ENCODE measurements at regions not wholly inside any gene's neighbourhood (a gene's known extent, or its start where the extent isn't known, plus 50 kb on each side); places are given as distances from the start of the nearest gene placed in this dataset.

GRCh38 chr1:70656361-70656760, 245.3 kb downstream of the CTH start:
- Histone ChIP-seq H3K27ac (no peak overlapping the region), H3K9me3 (no peaks in the 10 kb centered on the region), H3K4me1 (no peaks in the 10 kb centered on the region), H3K27me3 (no peaks in the 10 kb centered on the region), H3K4me3 (no peak overlapping the region), H3K36me3 (no peaks in the 10 kb centered on the region)
- intact Hi-C loops (cut with DNase I; ENCODE audit: low total_unique reads) (loop anchor here (10.0 kb wide), 1 partner anchor 1572 kb away; no protein-coding TSS in a partner anchor), in situ Hi-C loops (cut with MboI; ENCODE audit: low pct_ligation_motif_present in 1 of 4, low pct_unique_long_range_greater_than_20kb in 1 of 4, low sequenced_read_pairs in 3 of 4) (no loop called here)
- 87 to 88% methylated on average over 2 of the region's 2 CpGs for WGBS, 2 donors (ENCODE audit: low coverage in 1 of 2)
- TF ChIP-seq POLR2A (IDR thresholded peaks at IDR 0.05) (no peak), POLR2AphosphoS5 (IDR thresholded peaks at IDR 0.05) (no peak), EP300 (IDR thresholded peaks at IDR 0.05; ENCODE audit: low read depth) (no peak), CTCF (IDR thresholded peaks at IDR 0.05) (no peak)
- DNase-seq = no peak

- Histone ChIP-seq H3K36me3 (no peaks in the 10 kb centered on the region), H3K4me3 (no peak overlapping the region), H3K4me1 (no peaks in the 10 kb centered on the region), H3K27me3 (no peaks in the 10 kb centered on the region), H3K27ac (no peak overlapping the region), H3K9me3 (no peaks in the 10 kb centered on the region)
- TF ChIP-seq EP300 (IDR thresholded peaks at IDR 0.05; ENCODE audit: low read depth) (no peak), POLR2A (IDR thresholded peaks at IDR 0.05) (no peak), CTCF (IDR thresholded peaks at IDR 0.05) (no peak), POLR2AphosphoS5 (IDR thresholded peaks at IDR 0.05) (no peak)
- no peak for DNase-seq
- 85 to 89% methylated on average over 2 of the region's 2 CpGs for WGBS, 2 donors (ENCODE audit: low coverage in 1 of 2)
- intact Hi-C loops (cut with DNase I; ENCODE audit: low total_unique reads) = loop anchor here (10.0 kb wide), 1 partner anchor 1575 kb away; no protein-coding TSS in a partner anchor
- in situ Hi-C loops (cut with MboI; ENCODE audit: low pct_ligation_motif_present in 1 of 4, low pct_unique_long_range_greater_than_20kb in 1 of 4, low sequenced_read_pairs in 3 of 4) = no loop called here
Measured at GRCh38 chr1:70659891-70660290, 248.8 kb downstream of the CTH start.

GRCh38 chr1:70666381-70667140, 255.5 kb downstream of the CTH start:
- Histone ChIP-seq H3K27me3 (no peaks in the 10 kb centered on the region), H3K4me3 (no peak overlapping the region), H3K36me3 (no peaks in the 10 kb centered on the region), H3K27ac (no peak overlapping the region), H3K4me1 (peaks cover 0 to 8% (median 0%) of the 10 kb centered on the region in 4 donors), H3K9me3 (no peaks in the 10 kb centered on the region)
- intact Hi-C loops (cut with DNase I; ENCODE audit: low total_unique reads) = no loop called here
- no peak for TF ChIP-seq CTCF (IDR thresholded peaks at IDR 0.05)
- no peak for TF ChIP-seq POLR2AphosphoS5 (IDR thresholded peaks at IDR 0.05)
- TF ChIP-seq EP300 (IDR thresholded peaks at IDR 0.05; ENCODE audit: low read depth) = no peak
- no peak for TF ChIP-seq POLR2A (IDR thresholded peaks at IDR 0.05)
- no peak for DNase-seq
- in situ Hi-C loops (cut with MboI; ENCODE audit: low pct_ligation_motif_present in 1 of 4, low pct_unique_long_range_greater_than_20kb in 1 of 4, low sequenced_read_pairs in 3 of 4) = no loop called here
- 62 to 66% methylated on average over 8 of the region's 8 CpGs for WGBS, 2 donors (ENCODE audit: low coverage in 1 of 2)

- no peak for DNase-seq
- H3K27ac ChIP-seq = no peak overlapping the region
- H3K4me1 ChIP-seq = peaks cover 0 to 8% (median 0%) of the 10 kb centered on the region in 4 donors
- H3K36me3 ChIP-seq = no peaks in the 10 kb centered on the region
- H3K27me3 ChIP-seq = no peaks in the 10 kb centered on the region
- intact Hi-C loops (cut with DNase I; ENCODE audit: low total_unique reads) (no loop called here), in situ Hi-C loops (cut with MboI; ENCODE audit: low pct_ligation_motif_present in 1 of 4, low pct_unique_long_range_greater_than_20kb in 1 of 4, low sequenced_read_pairs in 3 of 4) (no loop called here)
- no peak overlapping the region for H3K4me3 ChIP-seq
- TF ChIP-seq EP300 (IDR thresholded peaks at IDR 0.05; ENCODE audit: low read depth) = no peak
- no peak for TF ChIP-seq CTCF (IDR thresholded peaks at IDR 0.05)
- no peak for TF ChIP-seq POLR2AphosphoS5 (IDR thresholded peaks at IDR 0.05)
- no peak for TF ChIP-seq POLR2A (IDR thresholded peaks at IDR 0.05)
- no peaks in the 10 kb centered on the region for H3K9me3 ChIP-seq
Measured at GRCh38 chr1:70667494-70668170, 256.6 kb downstream of the CTH start.
